ENCODE measurements at regions not wholly inside any gene's neighbourhood (a gene's known extent, or its start where the extent isn't known, plus 50 kb on each side); places are given as distances from the start of the nearest gene placed in this dataset.

DNA sequence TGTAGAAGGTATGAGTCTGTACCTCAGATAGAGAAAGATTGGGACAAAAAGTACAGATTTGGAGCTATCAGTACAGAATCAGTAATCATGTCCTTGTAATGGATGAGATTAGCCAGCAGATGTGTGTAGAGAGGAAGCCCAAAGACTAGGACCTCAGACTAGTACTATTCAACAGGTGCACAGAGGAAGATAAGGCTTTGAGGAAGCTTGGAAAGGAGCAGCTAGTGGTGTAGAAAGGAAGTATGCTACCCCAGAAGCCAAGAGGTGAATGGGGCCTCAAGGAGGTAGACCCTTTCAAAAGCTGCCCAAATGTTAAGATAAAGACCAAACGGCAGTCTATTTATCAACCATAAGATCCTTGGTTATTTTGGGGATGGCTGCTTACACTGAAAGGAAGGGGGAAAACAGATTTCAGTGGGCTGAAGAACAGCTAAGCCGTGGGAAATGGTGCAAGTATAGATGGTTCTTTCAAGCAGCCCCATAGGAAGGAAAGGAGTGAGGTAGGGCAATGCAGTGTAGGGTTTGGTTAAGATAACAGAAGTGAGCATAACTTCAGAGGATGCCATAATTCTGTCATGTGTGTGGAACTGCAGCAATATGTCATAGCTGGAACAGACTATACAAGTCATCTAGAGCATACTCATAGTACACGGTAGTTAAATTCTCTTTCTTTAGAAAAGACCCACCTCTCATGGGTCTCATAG lies 221.7 kb downstream of the HHIPL2 start:
- Histone ChIP-seq H4K91ac (ENCODE audit: insufficient read length, low read depth, low read length) (no peak overlapping the region), H3K18ac (ENCODE audit: insufficient read length, low read depth, low read length) (no peak overlapping the region), H3K23me2 (ENCODE audit: insufficient read length, low read depth, low read length, poor library complexity, severe bottlenecking) (no peaks in the 10 kb centered on the region), H3K4me1 (ENCODE audit: insufficient read depth, low read length) (no peaks in the 10 kb centered on the region), H2AFZ (ENCODE audit: low read length) (no peak overlapping the region), H4K8ac (replicated peaks; ENCODE audit: insufficient read length, low read depth, low read length) (no peak overlapping the region), H3K4me2 (ENCODE audit: insufficient read depth, insufficient read length, low read length) (no peak overlapping the region), H3K23ac (ENCODE audit: insufficient read length, low read depth, low read length) (no peak overlapping the region), H2BK12ac (ENCODE audit: insufficient read length, low read depth, low read length) (no peak overlapping the region), H3K4ac (ENCODE audit: low read depth, low read length) (no peak overlapping the region), H2BK20ac (ENCODE audit: low read depth, low read length, poor library complexity, severe bottlenecking) (no peak overlapping the region), H3K56ac (ENCODE audit: insufficient read length, low read depth, low read length) (no peak overlapping the region), H3K79me2 (ENCODE audit: insufficient read depth, low read length) (no peaks in the 10 kb centered on the region), H3K27me3 (ENCODE audit: insufficient read depth, low read length) (no peaks in the 10 kb centered on the region), H3K79me1 (ENCODE audit: insufficient read depth, low read depth, low read length, poor library complexity, severe bottlenecking) (no peaks in the 10 kb centered on the region), H4K5ac (ENCODE audit: insufficient read length, low read depth, low read length) (no peak overlapping the region), H3T11ph (ENCODE audit: low read length) (no peak overlapping the region), H3K14ac (ENCODE audit: insufficient read depth, low read length) (no peak overlapping the region), H2BK120ac (ENCODE audit: low read depth, low read length, poor library complexity, severe bottlenecking) (no peak overlapping the region), H3K9me3 (ENCODE audit: control insufficient read depth, low read depth, low read length) (no peaks in the 10 kb centered on the region), H3K9ac (ENCODE audit: extremely low read depth, insufficient read length, low read length) (no peak overlapping the region), H2BK5ac (ENCODE audit: insufficient read length, low read length) (no peak overlapping the region), H3K27ac (ENCODE audit: insufficient read length, low read depth, low read length) (no peak overlapping the region), H2AK5ac (ENCODE audit: insufficient read length, low read length) (no peak overlapping the region), H4K20me1 (ENCODE audit: control insufficient read depth, insufficient read depth, insufficient read length) (no peaks in the 10 kb centered on the region), H2BK15ac (ENCODE audit: low read depth, low read length) (no peak overlapping the region)
- no peak for DNase-seq
- Mint-ChIP-seq H3K36me3 (ENCODE audit: insufficient read depth in 1 of 3, low read depth in 3 of 3) (no peaks in the 10 kb centered on the region), H3K4me3 (no peak overlapping the region), H3K27me3 (ENCODE audit: low read depth) (no peaks in the 10 kb centered on the region), H3K27ac (no peak overlapping the region), H3K9me3 (no peaks in the 10 kb centered on the region), H3K4me1 (no peaks in the 10 kb centered on the region)
- no peak for TF ChIP-seq CTCF (conservative IDR thresholded peaks at IDR 0.05)
- WGBS (ENCODE audit: extremely low coverage, insufficient read length, low lambda C conversion rate) = no CpG with 5 or more reads among the region's 3 CpGs
